ENCODE measurements at regions not wholly inside any gene's neighbourhood (a gene's known extent, or its start where the extent isn't known, plus 50 kb on each side); places are given as distances from the start of the nearest gene placed in this dataset.

DNA sequence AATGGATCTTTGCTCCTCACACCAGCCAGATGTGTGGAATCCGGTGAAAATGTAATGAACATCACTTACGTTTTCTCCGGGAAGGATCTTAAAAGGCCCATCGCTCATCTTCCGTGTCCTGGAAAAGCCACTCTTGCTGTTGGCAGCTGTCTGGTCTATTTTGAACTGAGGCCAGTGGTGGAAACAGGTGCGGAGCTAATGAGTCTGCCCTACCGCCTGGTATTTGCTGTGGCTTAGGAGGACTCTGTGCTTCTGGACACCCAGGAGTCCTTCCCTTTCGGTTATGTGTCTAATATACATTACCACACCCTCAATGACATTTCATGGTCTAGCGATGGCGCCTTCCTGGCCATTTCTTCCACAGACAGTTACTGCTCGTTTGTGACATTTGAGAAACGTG, 264.2 kb upstream of the PREP start:
- no peak for DNase-seq
- intact Hi-C loops (cut with DNase I): no loop called here

GRCh38 chr6:105664931-105665330, 262.0 kb upstream of the PREP start:
- no peak for DNase-seq
- intact Hi-C loops (cut with DNase I): no loop called here

DNA sequence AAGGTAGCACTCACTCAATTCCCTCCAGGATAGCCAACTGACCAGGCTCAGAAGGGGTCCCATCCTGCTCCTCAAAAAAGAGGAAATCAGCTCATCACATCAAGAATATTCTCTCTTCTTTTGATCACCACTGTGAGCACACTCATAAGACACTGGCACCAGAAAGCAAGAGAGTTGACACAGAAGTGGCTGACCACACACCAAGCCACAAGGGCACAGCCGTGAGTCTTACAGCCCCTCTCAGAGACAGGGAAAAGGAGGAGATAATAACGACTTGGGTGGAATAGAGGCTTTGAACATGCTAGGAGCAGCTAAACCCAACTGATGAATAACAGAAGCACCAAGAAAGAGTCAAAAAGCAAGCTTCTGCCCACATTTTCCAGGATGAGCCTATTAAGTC, 249.1 kb upstream of the PREP start:
- no peak for DNase-seq
- intact Hi-C loops (cut with DNase I): no loop called here

DNA sequence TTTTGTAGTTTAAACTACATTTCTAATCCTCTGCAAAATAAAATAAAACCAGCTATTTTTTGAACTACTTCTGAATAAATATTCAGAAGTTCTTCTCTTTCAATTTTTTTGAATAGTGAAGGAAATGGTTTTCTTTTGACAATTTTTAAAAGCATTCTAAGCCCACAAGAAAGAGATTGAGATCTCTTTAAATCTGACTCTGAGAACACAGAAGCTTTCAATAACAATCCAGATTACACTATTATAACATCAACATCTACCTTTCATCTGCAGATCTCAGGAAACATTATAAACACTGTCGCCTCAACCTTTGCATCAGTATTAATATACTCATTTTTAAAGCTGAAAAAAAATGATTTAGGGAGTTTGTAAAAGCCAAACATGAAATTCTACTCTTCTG, 247.5 kb upstream of the PREP start:
- intact Hi-C loops (cut with DNase I): no loop called here
- no peak for DNase-seq

DNA sequence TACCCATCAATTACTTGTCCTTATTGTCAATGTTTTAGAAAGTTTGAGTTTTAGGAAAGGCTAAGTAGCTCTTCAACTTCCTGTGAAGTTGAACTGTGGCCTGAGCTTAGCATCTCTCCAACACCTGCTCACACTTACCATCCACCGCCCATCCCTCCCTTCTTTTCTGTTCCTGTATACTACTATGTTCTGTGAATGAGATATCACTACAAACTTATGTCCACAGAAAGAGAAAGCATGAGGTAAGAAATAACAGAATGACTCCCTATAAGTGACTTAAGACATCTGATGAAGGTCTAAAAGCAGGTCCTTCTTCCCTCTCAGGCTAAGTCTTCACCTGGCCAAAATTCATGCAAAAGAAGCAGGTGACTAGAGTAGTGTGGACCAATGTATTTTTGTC, 246.3 kb upstream of the PREP start:
- intact Hi-C loops (cut with DNase I): no loop called here
- DNase-seq: no peak

GRCh38 chr6:105648276-105648675, 245.4 kb upstream of the PREP start:
- DNase-seq: no peak
- intact Hi-C loops (cut with DNase I): no loop called here

- DNase-seq: no peak
- intact Hi-C loops (cut with DNase I): no loop called here
These were observed 243.5 kb upstream of the PREP start for GRCh38 chr6:105646391-105646867.

- DNase-seq: no peak
- intact Hi-C loops (cut with DNase I): no loop called here
These were observed 243.1 kb upstream of the PREP start for GRCh38 chr6:105645958-105646357.

- intact Hi-C loops (cut with DNase I): no loop called here
These were observed 242.3 kb upstream of the PREP start for GRCh38 chr6:105645156-105645555.

GRCh38 chr6:105644691-105645090, 241.8 kb upstream of the PREP start:
- no peak for DNase-seq
- intact Hi-C loops (cut with DNase I): no loop called here

More at GRCh38 chr6:105645156-105645555, 242.3 kb upstream of the PREP start:
- peak in 5 of 42 donors; percentile 2 to 44 (median 22) for DNase-seq

DNA sequence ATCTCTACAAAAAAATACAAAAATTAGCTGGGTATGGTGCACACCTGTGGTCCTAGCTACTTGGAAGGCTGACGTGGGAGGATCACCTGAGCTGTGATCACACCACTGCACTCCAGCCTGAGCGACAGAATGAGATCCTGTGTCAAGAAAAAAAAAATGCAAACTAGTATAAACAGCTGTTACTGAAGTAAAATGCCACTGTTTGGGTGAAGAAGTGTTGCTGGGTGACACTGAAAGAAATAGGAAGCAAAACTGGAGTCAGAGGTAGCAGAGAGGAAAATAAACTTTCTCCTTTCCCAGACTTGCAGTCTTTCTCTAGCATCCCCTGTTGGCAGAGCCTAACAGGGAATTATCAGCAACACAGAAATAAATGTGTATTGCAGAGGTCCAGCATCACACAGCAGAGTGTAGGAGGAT, 241.2 kb upstream of the PREP start:
- intact Hi-C loops (cut with DNase I): no loop called here
- DNase-seq: no peak

- intact Hi-C loops (cut with DNase I): no loop called here
- no peak for DNase-seq
These were observed 239.8 kb upstream of the PREP start for GRCh38 chr6:105642708-105643107.

DNA sequence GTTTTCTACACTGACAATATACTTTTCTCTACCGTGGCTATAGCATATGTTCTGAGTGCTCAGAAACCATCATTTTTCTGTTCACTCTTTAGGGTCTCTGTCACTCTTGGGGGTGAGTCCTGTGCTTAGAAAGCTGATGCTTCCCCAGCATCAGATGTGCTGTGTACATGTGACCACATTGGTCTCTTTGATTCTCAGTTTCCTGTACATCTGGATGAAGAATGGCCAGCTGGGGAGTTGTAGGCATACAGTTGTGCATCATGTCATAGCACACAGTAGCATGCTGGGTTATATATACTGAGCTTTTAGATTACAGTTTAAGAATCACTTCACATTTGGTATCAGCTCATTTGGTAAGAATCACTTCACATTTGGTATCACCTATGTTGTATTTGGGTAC, 238.6 kb upstream of the PREP start:
- DNase-seq: no peak
- intact Hi-C loops (cut with DNase I): no loop called here

GRCh38 chr6:105639124-105639523, 236.2 kb upstream of the PREP start:
- intact Hi-C loops (cut with DNase I): no loop called here
- no peak for DNase-seq

- intact Hi-C loops (cut with DNase I): no loop called here
- no peak for DNase-seq
These were observed 230.9 kb upstream of the PREP start for GRCh38 chr6:105633814-105634213.

DNA sequence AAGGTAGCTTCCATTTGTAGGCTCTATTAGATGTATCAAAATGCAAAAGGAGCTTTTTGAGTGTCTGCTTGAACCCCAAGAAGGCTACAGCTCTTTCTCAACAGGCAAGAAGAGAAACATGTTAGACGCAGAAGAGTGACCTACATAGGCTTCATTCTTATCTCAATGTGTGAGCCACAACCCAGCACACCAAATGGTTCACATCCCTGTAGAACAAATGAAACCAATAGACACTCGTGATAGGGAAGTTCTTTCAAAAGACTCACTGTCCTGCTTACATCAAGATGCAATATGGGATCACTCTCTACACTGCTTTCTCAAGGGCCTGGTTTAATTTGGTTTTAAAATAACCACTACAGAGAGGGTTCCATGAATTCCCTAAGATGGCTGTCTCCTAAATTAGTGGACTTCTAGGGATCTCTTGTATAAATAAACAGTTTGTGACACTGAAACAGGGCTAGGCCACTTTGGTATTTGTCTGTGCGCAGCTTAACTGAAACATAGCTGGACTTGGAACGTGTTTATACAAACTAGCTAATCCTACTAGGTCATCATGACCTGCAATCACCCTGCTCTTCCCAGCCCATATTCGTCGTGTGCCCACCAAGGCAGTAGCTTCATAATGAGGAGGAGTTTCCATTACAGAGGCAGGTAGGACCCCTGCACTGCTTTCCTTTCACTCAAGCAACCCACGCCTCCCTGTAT, 225.4 kb upstream of the PREP start:
- intact Hi-C loops (cut with DNase I): no loop called here
- no peak for DNase-seq

- intact Hi-C loops (cut with DNase I): no loop called here
- DNase-seq: no peak
These were observed 223.6 kb upstream of the PREP start for GRCh38 chr6:105626295-105627158.

DNA sequence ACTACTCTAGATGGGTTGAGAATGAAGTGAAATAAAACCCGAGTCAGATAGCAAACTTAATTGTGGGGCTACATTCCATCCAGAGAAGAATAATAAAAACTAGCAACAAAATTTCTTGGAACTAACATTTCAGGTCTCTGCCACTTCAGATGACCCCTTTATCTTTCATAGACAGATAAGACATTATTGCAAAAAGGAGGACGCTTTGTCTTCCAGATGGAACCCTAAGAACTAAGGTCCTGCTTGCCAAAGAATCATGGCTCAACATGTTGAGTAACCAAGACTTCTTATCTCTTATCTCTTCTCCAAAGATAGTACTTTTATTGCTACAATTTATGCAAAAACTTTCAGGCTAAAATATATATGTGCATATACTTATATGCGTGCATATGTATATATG, 221.1 kb upstream of the PREP start:
- DNase-seq: no peak
- intact Hi-C loops (cut with DNase I): no loop called here

DNA sequence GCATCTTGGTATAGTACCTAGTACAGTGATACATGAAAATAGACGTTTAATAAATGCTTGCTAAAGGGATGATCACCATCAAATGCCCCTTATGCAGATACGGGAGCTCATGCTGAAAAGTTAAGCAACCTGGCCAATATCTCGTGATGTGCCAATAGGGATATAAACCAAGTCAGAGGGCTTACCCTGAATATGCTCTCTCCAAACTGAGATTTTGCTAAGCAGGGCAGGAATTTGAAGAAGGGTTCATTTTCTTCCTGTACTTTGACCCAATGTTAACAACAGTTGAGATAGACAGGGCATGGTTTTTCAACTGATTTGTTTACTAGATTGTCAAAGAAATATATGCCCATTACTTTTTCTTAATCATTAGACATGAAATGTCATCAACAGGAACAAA, 219.3 kb upstream of the PREP start:
- intact Hi-C loops (cut with DNase I): no loop called here
- no peak for DNase-seq

DNA sequence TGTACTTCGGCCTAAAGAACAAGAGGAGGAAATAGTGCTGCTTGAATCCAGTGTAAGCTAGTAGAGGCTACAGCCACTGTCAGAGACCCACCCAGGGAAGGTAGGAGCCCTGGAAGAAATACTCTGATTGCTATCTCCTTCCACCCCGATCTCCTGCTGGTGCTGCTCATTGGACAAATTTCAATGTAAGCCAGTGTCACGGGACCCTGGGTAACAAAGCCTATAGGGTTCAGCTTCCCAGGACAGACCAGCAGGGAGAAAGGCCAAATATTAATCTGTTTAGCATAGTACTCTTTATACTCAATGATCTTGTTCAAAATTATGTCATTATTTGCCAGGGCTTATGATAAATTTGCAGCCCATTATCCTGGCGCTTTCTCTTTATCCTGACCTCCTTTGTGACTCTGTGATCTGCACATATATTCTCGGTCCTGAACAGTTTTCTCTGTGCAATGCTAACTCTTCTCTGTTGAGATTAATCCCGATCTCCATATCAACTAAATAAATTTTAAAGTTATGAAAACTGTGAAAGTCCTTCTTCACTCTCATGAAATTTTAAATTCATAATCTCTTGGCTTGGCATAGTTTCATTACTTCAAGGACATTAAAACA, 218.8 kb upstream of the PREP start:
- intact Hi-C loops (cut with DNase I): no loop called here
- DNase-seq: no peak

Data from head of caudate nucleus (tissue), 42 donors.